GM21576 (cell line): ENCODE measurements at regions not wholly inside any gene's neighbourhood (a gene's known extent, or its start where the extent isn't known, plus 50 kb on each side); places are given as distances from the start of the nearest gene placed in this dataset.
A peak's percentile ranks its signal among the peaks of the same experiment; 100 is the strongest.

ENCODE experiments used
- ATAC-seq: cut with Tn5 transposase; IDR thresholded peaks from one replicate; pipeline ENCODE4 v1.9.1; 2021; ENCODE audit warnings: mild to moderate bottlenecking, moderate library complexity; ENCODE audit not compliant: unreplicated experiment

GRCh38 chr2:8198766-8199382 is 483.0 kb upstream of the ID2 start:
- no peak for ATAC-seq

GRCh38 chr2:8202132-8202531 is 479.7 kb upstream of the ID2 start:
- peak; percentile 77 for ATAC-seq

GRCh38 chr2:8203364-8203763 is 478.5 kb upstream of the ID2 start:
- ATAC-seq = no peak

- ATAC-seq = no peak
Measured at GRCh38 chr2:8204711-8205110, 477.1 kb upstream of the ID2 start.

- no peak for ATAC-seq
Measured at GRCh38 chr2:8209494-8209893, 472.4 kb upstream of the ID2 start.

GRCh38 chr2:8211384-8211783 is 470.5 kb upstream of the ID2 start:
- no peak for ATAC-seq

- no peak for ATAC-seq
Measured at GRCh38 chr2:8212239-8212638, 469.6 kb upstream of the ID2 start.

GRCh38 chr2:8214036-8214615 is 467.7 kb upstream of the ID2 start:
- no peak for ATAC-seq

- ATAC-seq = peak; percentile 80
Measured at GRCh38 chr2:8215159-8215863, 466.5 kb upstream of the ID2 start.

- no peak for ATAC-seq
Measured at GRCh38 chr2:8215982-8216381, 465.9 kb upstream of the ID2 start.

- no peak for ATAC-seq
Measured at GRCh38 chr2:8216397-8216796, 465.5 kb upstream of the ID2 start.

GRCh38 chr2:8217468-8218030 is 464.3 kb upstream of the ID2 start:
- no peak for ATAC-seq

- ATAC-seq = no peak
Measured at GRCh38 chr2:8219096-8219495, 462.8 kb upstream of the ID2 start.

GRCh38 chr2:8219631-8220355 is 462.1 kb upstream of the ID2 start:
- no peak for ATAC-seq

- ATAC-seq = no peak
Measured at GRCh38 chr2:8222979-8223694, 458.7 kb upstream of the ID2 start.

GRCh38 chr2:8223695-8224346 is 458.0 kb upstream of the ID2 start:
- no peak for ATAC-seq

GRCh38 chr2:8224347-8225190 is 457.3 kb upstream of the ID2 start:
- ATAC-seq = no peak

- no peak for ATAC-seq
Measured at GRCh38 chr2:8225266-8225665, 456.6 kb upstream of the ID2 start.

GRCh38 chr2:8225798-8226197 is 456.1 kb upstream of the ID2 start:
- no peak for ATAC-seq
